Hepatocyte (in vitro differentiated cells): ENCODE measurements at regions not wholly inside any gene's neighbourhood (a gene's known extent, or its start where the extent isn't known, plus 50 kb on each side); places are given as distances from the start of the nearest gene placed in this dataset.

Experiments
- EZH2 ChIP-seq: fragments of 200-600 bp; sonication (generic); IDR thresholded peaks from 2 replicates; pipeline ENCODE4 v1.6.1; 2016; ENCODE audit warnings: antibody characterized with exemption, mild to moderate bottlenecking, borderline replicate concordance
- EZH2phosphoT487 ChIP-seq: fragments of 200-600 bp; sonication (generic); IDR thresholded peaks from one replicate; pipeline ENCODE4 v1.6.1; 2018; ENCODE audit warnings: antibody characterized with exemption, mild to moderate bottlenecking, low read depth, moderate library complexity; ENCODE audit not compliant: unreplicated experiment, severe bottlenecking
- TF ChIP-seq, protein P1 (sequence below): fragments of 200-600 bp; sonication (generic); IDR thresholded peaks from 2 replicates; pipeline ENCODE4 v1.5.1; 2016; ENCODE audit warnings: antibody characterized with exemption, mild to moderate bottlenecking; ENCODE audit not compliant: poor library complexity

DNA sequence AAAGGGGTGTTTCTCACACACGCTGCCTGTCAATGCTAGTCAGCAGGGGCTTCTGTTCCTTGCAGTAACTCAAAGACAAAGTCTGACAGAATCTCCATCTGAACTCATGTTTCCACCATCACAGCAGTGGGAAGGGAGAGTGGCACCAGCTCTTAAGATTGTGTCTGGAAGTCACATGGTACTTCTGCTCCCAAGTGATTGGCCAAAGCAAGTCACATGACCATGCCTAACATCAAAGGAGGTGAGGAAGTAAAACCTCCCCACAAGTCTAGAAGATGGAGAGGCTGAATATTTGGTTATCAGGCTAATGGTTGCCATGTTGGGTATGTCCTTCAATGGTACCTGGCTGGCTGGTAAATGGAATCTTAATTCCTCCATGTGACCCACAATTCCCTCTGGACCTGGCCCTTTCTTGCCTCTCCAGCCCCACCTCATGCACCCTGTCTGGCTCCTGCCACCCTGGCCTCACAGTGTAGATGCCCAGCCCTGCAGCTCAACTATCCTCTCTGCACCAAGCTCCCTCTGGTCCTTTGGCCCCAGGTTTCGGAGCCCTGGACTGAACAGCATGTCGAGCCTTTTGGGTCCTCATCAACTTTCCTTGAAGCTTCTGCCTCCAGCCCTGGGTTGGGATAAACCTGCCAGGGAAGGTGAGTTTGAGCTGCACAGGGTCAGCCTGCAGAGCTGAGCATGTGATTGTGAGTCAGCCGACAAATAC lies 51.0 kb upstream of the PMEPA1 start:
- TF ChIP-seq, protein P1, sequence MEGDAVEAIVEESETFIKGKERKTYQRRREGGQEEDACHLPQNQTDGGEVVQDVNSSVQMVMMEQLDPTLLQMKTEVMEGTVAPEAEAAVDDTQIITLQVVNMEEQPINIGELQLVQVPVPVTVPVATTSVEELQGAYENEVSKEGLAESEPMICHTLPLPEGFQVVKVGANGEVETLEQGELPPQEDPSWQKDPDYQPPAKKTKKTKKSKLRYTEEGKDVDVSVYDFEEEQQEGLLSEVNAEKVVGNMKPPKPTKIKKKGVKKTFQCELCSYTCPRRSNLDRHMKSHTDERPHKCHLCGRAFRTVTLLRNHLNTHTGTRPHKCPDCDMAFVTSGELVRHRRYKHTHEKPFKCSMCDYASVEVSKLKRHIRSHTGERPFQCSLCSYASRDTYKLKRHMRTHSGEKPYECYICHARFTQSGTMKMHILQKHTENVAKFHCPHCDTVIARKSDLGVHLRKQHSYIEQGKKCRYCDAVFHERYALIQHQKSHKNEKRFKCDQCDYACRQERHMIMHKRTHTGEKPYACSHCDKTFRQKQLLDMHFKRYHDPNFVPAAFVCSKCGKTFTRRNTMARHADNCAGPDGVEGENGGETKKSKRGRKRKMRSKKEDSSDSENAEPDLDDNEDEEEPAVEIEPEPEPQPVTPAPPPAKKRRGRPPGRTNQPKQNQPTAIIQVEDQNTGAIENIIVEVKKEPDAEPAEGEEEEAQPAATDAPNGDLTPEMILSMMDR = no peak
- TF ChIP-seq EZH2 (no peak), EZH2phosphoT487 (no peak)
